ENCODE measurements at regions not wholly inside any gene's neighbourhood (a gene's known extent, or its start where the extent isn't known, plus 50 kb on each side); places are given as distances from the start of the nearest gene placed in this dataset.

DNA sequence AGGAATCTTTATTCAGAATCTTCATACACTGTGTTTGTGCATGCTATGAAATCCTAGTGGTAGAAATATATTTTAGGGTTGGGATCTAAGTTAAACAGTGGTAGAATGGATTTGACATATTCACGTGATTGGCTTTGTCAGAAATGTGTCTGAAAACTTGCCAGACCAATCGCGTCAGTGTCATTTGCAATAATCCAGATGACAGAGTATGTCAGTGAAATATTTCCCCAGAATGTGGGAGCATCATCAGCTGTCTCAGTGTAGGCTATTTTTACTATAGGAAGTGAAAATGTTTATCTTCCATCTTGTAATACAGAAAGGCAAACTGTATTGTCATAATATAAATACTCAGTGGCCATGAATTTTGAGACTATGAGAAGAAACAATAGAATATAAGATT lies 220.6 kb upstream of the EDIL3 start:
- ATAC-seq = no peak
- POLR2A ChIA-PET = interaction anchor here (0.6 kb wide), 1 partner anchor 416 kb away, joined by 3 read pairs; no protein-coding TSS in a partner anchor
- H3K4me3 Mint-ChIP-seq = no peak overlapping the region
- H3K27me3 Mint-ChIP-seq = no peaks in the 10 kb centered on the region
- H3K4me1 Mint-ChIP-seq = no peaks in the 10 kb centered on the region
- H3K9me3 Mint-ChIP-seq = no peaks in the 10 kb centered on the region
- no peaks in the 10 kb centered on the region for H3K36me3 Mint-ChIP-seq
- DNase-seq = no peak
- H3K27ac Mint-ChIP-seq = no peak overlapping the region

DNA sequence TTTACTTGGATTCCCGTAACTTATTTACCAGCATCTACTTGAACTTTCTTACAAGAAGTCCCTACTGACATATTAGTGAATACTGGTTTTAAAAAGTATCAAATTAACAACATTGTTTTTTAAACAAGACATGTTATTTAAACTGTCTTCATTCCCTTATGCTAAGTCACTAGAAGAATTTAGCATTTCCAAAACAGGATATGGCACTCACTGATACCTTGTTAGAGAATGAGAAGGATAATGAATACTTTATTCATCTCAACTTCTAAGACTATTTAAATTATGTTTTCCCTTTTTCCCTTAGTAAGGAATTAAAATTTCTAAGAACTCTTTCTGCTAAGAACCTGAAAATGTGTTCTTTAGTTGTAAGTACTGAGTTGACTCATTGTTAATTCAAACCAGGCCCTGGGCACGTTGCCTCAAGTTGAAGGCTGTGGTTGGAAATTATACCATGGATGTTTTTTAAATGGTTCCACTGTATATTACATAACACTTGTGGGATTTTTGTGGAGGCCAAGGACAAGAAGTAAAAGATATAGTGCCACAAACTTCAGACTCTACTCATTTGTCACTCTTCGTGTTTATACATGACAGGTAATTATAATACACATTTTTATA lies 219.0 kb upstream of the EDIL3 start:
- H3K4me3 Mint-ChIP-seq = no peak overlapping the region
- DNase-seq (no peak), ATAC-seq (no peak)
- no peak overlapping the region for H3K27ac Mint-ChIP-seq
- H3K36me3 Mint-ChIP-seq = no peaks in the 10 kb centered on the region
- H3K9me3 Mint-ChIP-seq = no peaks in the 10 kb centered on the region
- H3K4me1 Mint-ChIP-seq = no peaks in the 10 kb centered on the region
- POLR2A ChIA-PET = no interaction called here
- H3K27me3 Mint-ChIP-seq = no peaks in the 10 kb centered on the region

DNA sequence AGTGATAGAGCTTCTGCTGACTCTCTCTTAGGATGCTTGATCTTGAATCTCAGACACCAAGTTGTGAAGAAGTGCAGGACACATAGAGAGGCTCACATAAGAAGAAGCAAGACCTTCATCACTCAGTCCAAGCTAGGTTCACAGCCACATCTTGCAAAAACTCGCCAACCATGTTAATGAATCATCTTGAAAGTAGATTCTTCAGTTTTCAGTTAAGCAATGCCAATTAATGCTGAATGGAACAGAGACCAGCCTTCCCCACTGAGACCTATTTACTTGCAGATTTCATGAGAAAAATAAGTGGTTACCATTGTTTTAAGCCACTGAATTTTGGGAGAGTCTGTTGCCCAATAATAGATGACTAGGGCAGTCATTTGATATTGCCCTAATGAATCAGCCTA lies 217.7 kb upstream of the EDIL3 start:
- no peak for ATAC-seq
- POLR2A ChIA-PET = no interaction called here
- Mint-ChIP-seq H3K36me3 (no peaks in the 10 kb centered on the region), H3K9me3 (peaks cover 0 to under 1% (median 0%) of the 10 kb centered on the region in 9 donors), H3K27ac (no peak overlapping the region), H3K27me3 (no peaks in the 10 kb centered on the region), H3K4me3 (no peak overlapping the region), H3K4me1 (no peaks in the 10 kb centered on the region)
- DNase-seq = no peak

DNA sequence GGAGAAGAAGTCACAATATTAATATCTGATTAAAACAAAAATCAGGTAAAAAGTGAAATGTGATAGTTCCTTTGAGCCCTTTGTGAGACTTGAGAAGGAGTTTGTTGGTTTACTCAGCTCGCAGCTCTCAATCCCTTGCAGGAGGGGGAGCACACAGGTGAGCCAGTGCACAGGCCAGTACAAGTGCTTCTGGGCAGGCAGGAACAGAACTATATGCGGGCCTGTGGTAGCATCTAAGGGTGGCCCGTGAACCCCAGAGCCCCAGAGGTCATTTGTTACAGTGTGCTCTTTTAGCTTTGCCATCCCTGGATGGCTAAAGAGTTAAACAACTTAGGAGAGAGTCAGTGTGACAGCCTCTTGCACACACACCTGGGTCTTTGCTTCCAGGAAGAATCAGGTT lies 215.3 kb upstream of the EDIL3 start:
- H3K9me3 Mint-ChIP-seq = peaks cover 0 to 2% (median 0%) of the 10 kb centered on the region in 9 donors
- no peaks in the 10 kb centered on the region for H3K4me1 Mint-ChIP-seq
- ATAC-seq = no peak
- no peak overlapping the region for H3K27ac Mint-ChIP-seq
- no peaks in the 10 kb centered on the region for H3K36me3 Mint-ChIP-seq
- DNase-seq = no peak
- H3K4me3 Mint-ChIP-seq = no peak overlapping the region
- POLR2A ChIA-PET = no interaction called here
- H3K27me3 Mint-ChIP-seq = no peaks in the 10 kb centered on the region

DNA sequence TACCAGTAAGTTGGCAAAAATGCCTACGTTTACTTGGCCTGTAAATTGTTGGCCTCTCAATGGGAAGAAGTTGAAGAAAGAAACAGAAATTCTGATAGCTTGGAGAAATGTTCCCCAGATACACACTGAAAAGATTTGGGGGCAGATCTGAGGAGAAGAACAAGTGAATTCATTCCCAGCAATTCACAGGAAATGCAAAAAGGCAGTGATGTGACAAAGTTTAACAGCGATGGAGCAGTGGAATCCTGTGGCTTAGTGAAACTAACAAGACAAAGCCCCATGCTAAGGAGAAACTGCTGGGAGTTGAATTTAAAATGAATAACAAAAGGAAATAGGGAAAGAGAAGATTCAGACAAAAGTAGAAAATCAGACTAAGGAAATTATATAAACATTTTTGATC lies 213.2 kb upstream of the EDIL3 start:
- POLR2A ChIA-PET = no interaction called here
- no peaks in the 10 kb centered on the region for H3K36me3 Mint-ChIP-seq
- no peak overlapping the region for H3K27ac Mint-ChIP-seq
- ATAC-seq (no peak), DNase-seq (no peak)
- no peaks in the 10 kb centered on the region for H3K27me3 Mint-ChIP-seq
- H3K4me3 Mint-ChIP-seq = no peak overlapping the region
- H3K4me1 Mint-ChIP-seq = no peaks in the 10 kb centered on the region
- peaks cover 0 to 2% (median 0%) of the 10 kb centered on the region in 9 donors for H3K9me3 Mint-ChIP-seq

DNA sequence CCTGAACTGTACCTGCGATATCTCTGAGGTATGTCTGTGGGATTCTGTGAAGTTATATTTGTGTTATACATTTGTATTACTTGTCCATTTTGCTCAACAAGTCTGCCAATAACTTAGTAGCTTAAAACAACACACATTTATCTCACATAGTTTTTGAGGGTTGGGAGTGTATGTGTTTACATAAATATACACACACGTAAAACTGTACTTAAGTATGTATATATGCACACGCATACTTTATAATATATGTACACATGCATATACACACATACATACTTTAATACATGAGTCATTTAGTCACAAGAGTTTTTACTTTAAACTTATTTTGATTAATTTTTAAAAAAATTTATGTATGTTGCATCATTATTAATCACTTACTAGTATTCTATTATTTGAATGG lies 205.9 kb upstream of the EDIL3 start:
- H3K4me3 Mint-ChIP-seq = no peak overlapping the region
- no peaks in the 10 kb centered on the region for H3K9me3 Mint-ChIP-seq
- no peak for DNase-seq
- H3K4me1 Mint-ChIP-seq = no peaks in the 10 kb centered on the region
- no peaks in the 10 kb centered on the region for H3K36me3 Mint-ChIP-seq
- POLR2A ChIA-PET = no interaction called here
- H3K27me3 Mint-ChIP-seq = no peaks in the 10 kb centered on the region
- H3K27ac Mint-ChIP-seq = no peak overlapping the region
- no peak for ATAC-seq

DNA sequence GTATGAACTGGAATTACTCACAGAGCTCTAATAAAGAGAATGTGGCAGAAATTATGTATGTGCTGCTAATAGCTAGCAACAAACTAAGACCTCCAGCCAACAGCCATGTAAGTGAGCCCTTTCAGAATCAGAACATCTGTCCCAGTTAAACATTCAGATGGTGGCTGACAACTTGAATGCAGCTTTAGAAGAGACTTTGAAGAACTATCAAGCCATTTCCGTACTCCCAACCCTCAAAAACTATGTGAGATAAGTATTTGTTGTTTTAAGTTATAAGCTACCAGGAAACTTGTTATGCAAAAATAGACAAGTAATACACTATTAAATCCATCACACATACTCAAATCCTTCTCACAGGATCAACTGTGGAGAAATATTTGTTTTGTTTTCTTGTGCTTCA lies 205.2 kb upstream of the EDIL3 start:
- Mint-ChIP-seq H3K4me1 (no peaks in the 10 kb centered on the region), H3K27ac (no peak overlapping the region), H3K36me3 (no peaks in the 10 kb centered on the region), H3K4me3 (no peak overlapping the region), H3K27me3 (no peaks in the 10 kb centered on the region), H3K9me3 (no peaks in the 10 kb centered on the region)
- POLR2A ChIA-PET = no interaction called here
- DNase-seq (no peak), ATAC-seq (no peak)

DNA sequence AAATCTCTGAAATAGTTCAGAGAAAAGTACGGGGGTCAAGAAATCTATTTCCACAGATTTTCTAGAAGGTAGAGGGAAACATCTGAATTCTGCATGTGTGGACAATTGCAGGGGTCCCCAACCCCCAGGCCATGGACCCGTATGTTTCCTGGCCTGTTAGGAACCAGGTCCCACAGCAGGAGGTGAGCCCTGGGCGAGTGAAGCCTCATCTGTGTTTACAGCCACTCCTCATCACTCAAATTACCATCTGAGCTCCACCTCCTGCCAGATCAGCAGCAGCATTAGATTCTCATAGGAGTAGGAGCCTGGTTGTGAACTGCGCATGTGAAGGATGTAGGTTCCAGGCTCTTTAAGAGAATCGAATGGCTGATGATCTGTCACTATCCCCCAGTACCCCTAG lies 200.5 kb upstream of the EDIL3 start:
- H3K9me3 Mint-ChIP-seq = no peaks in the 10 kb centered on the region
- no peak for DNase-seq
- no peaks in the 10 kb centered on the region for H3K4me1 Mint-ChIP-seq
- H3K4me3 Mint-ChIP-seq = no peak overlapping the region
- POLR2A ChIA-PET = no interaction called here
- no peak for ATAC-seq
- H3K36me3 Mint-ChIP-seq = no peaks in the 10 kb centered on the region
- no peak overlapping the region for H3K27ac Mint-ChIP-seq
- H3K27me3 Mint-ChIP-seq = no peaks in the 10 kb centered on the region

DNA sequence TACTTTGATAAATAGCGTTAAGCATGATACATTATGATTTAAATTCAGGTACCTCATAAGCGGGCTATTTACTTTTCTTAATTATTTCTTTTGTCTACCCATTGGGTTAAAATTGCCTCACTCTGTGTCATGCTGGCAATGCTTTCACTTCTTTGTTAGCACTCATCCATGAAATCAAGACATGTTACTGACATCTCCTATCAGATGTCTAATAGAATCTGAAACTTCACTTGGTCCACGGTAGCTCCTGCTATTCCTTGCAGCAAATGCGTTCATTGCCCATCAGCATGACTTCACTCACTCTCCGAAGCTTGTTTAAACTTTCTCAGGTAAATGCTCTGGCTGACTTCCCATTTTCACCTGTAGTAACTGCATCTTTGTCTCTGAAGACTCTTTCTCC lies 193.5 kb upstream of the EDIL3 start:
- Mint-ChIP-seq H3K4me1 (no peaks in the 10 kb centered on the region), H3K9me3 (peaks cover 0 to 3% (median 0%) of the 10 kb centered on the region in 9 donors), H3K4me3 (no peak overlapping the region), H3K27ac (no peak overlapping the region), H3K27me3 (peaks cover 0 to 1% (median 0%) of the 10 kb centered on the region in 5 donors), H3K36me3 (no peaks in the 10 kb centered on the region)
- no peak for ATAC-seq
- POLR2A ChIA-PET = no interaction called here
- DNase-seq = no peak

DNA sequence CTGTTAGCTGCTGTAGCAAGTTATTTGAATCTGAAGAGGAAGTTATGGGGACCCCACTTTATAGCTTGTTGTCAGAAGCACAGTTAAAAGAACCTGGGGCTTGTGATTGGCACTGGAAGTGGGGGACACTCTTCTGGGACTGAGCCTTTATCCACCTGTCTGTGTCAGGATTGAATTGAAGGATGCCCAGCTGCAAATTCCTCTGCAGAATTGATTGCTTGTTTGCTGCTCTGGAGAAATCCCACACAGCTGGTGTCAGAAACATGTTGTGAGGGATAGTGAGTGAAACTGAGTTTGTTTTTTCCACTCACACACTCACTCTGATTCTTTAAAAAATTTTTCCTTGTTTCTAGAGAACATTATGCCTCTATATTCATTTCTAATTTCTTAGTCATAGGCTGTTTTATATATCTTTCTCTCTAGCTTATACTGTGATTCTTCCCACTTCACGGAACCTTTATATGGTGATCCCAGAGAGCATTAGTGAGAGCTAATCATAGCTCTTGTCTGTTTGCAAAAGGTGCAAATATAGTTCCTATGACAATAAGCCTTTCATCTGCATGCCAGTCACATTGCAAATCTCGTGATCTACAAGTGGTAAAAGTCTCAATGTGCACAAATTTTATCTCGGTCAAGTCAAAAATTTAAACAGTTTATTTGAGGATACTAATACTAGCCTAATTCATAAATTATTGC lies 188.5 kb upstream of the EDIL3 start:
- Mint-ChIP-seq H3K27me3 (peaks cover 0 to 1% (median 0%) of the 10 kb centered on the region in 5 donors), H3K9me3 (peaks cover 0 to 6% (median 0%) of the 10 kb centered on the region in 9 donors), H3K36me3 (no peaks in the 10 kb centered on the region), H3K4me1 (no peaks in the 10 kb centered on the region), H3K4me3 (no peak overlapping the region), H3K27ac (no peak overlapping the region)
- DNase-seq (no peak), ATAC-seq (no peak)
- POLR2A ChIA-PET = no interaction called here

DNA sequence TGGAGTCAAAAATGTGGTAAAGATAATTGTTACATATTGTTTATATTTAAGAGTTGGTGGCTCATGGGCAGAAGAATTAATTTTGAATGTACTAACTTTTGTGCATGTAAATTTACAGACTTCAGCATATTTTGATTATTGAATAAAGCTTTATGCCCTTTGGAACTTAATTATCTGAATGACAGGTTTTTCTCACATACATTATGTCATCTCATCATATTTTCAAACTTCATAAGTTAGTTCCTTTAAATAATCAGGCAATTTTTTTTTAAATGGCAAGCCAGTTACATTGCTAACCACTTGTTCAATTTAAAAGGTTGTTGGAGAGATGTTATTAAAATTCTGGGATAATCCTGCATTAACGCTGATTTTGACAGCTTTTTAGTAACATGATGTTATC lies 184.6 kb upstream of the EDIL3 start:
- no peak overlapping the region for H3K27ac Mint-ChIP-seq
- POLR2A ChIA-PET = no interaction called here

DNA sequence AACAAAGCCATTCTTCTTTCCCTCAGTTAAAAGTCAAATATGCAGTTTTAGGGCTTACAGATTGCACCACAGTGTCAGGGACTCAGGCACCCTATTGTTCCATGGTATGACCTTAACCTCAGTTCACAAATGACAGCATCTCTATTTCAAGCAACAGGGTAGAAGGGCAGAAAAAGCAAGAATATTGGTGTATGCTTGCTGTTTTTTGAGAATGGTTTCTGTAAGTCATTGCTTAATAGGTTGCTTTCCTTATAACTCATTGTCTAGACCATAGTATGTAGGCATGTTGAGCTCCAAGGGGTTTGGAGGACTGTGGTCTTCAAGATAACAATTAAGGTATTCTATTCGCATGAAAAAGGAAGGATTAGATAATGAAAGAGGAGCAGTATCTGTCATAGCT lies 183.5 kb upstream of the EDIL3 start:
- POLR2A ChIA-PET = no interaction called here
- H3K4me3 Mint-ChIP-seq = no peak overlapping the region

More for the DNA sequence above, 184.6 kb upstream of the EDIL3 start:
- DNase-seq (no peak), ATAC-seq (no peak)
- Mint-ChIP-seq H3K4me1 (no peaks in the 10 kb centered on the region), H3K27me3 (no peaks in the 10 kb centered on the region), H3K9me3 (peaks cover 0 to 6% (median 0%) of the 10 kb centered on the region in 9 donors), H3K36me3 (no peaks in the 10 kb centered on the region), H3K4me3 (no peak overlapping the region)

DNA sequence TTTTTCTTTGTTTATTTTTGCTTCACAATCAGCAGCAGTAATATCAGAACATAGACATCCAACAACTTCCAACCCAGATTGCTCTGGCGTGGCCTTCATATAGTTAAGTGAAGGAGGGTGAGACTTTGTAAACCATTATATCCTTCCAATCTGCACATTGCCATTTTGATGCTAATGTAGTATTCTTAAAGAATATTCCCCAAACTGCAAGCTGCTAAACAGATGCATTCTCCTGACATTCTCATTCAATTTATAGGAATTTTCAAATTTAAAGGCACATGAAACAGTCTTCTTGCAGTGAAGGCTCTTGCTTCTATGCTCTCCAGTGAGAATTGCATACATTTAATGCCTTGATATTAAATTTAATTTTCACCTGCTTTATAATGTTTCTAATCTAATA lies 181.2 kb upstream of the EDIL3 start:
- Mint-ChIP-seq H3K27me3 (no peaks in the 10 kb centered on the region), H3K36me3 (no peaks in the 10 kb centered on the region), H3K4me3 (no peak overlapping the region), H3K27ac (no peak overlapping the region), H3K9me3 (peaks cover 0 to 6% (median 0%) of the 10 kb centered on the region in 9 donors), H3K4me1 (no peaks in the 10 kb centered on the region)
- ATAC-seq (no peak), DNase-seq (no peak)
- POLR2A ChIA-PET = no interaction called here

More for the DNA sequence above, 183.5 kb upstream of the EDIL3 start:
- no peak for DNase-seq
- H3K27me3 Mint-ChIP-seq = no peaks in the 10 kb centered on the region
- no peak for ATAC-seq
- peaks cover 0 to 6% (median 0%) of the 10 kb centered on the region in 9 donors for H3K9me3 Mint-ChIP-seq
- no peaks in the 10 kb centered on the region for H3K36me3 Mint-ChIP-seq
- no peak overlapping the region for H3K27ac Mint-ChIP-seq
- H3K4me1 Mint-ChIP-seq = no peaks in the 10 kb centered on the region
